Breast epithelium (tissue), 3 donors: ENCODE measurements at regions not wholly inside any gene's neighbourhood (a gene's known extent, or its start where the extent isn't known, plus 50 kb on each side); places are given as distances from the start of the nearest gene placed in this dataset.

Experiments used
- CTCF ChIP-seq, 3 donors: fragments of 450-650 bp; IDR thresholded peaks; one replicate each; pipeline ENCODE4 v1.5.1; 2016 to 2017; ENCODE audit warnings: antibody characterized with exemption in 3 of 3, mild to moderate bottlenecking in 3 of 3, moderate library complexity in 3 of 3
- POLR2A ChIP-seq: fragments of 450-650 bp; IDR thresholded peaks from one replicate; pipeline ENCODE4 v1.6.1; 2016; ENCODE audit warnings: antibody characterized with exemption, mild to moderate bottlenecking, moderate library complexity
- POLR2AphosphoS5 ChIP-seq, 3 donors: sonication (generic); formaldehyde crosslinking; IDR thresholded peaks; one replicate each; pipeline ENCODE4 v1.6.1; 2017; ENCODE audit warnings: antibody characterized with exemption in 3 of 3

GRCh38 chr22:47762141-47762540 is 999.7 kb downstream of the TBC1D22A start:
- no peak for TF ChIP-seq CTCF (IDR thresholded peaks at IDR 0.05)
- no peak for TF ChIP-seq POLR2A
- no peak for TF ChIP-seq POLR2AphosphoS5 (IDR thresholded peaks at IDR 0.05)
